Gastroesophageal sphincter (tissue), 3 donors: ENCODE measurements at regions not wholly inside any gene's neighbourhood (a gene's known extent, or its start where the extent isn't known, plus 50 kb on each side); places are given as distances from the start of the nearest gene placed in this dataset.

ENCODE experiments used
- CTCF ChIP-seq, 4 experiments: fragments of 200-600 bp in 2 of 4; fragments of 450-650 bp in 2 of 4; sonication (generic) in 1 of 4; IDR thresholded peaks; one replicate each; pipeline ENCODE4 v1.5.1; 2017 to 2019; ENCODE audit warnings: antibody characterized with exemption in 4 of 4, mild to moderate bottlenecking in 2 of 4, moderate library complexity in 2 of 4
- EP300 ChIP-seq: sonication (generic); formaldehyde crosslinking; IDR thresholded peaks from one replicate; pipeline ENCODE4 v1.6.1; 2017; ENCODE audit warnings: antibody characterized with exemption, mild to moderate bottlenecking
- POLR2A ChIP-seq, 2 donors: fragments of 450-650 bp; IDR thresholded peaks; one replicate each; pipeline ENCODE4 v1.6.1; 2017; ENCODE audit warnings: antibody characterized with exemption in 2 of 2, mild to moderate bottlenecking in 2 of 2, moderate library complexity in 1 of 2
- POLR2AphosphoS5 ChIP-seq: sonication (generic); formaldehyde crosslinking; IDR thresholded peaks from one replicate; pipeline ENCODE4 v1.6.1; 2017; ENCODE audit warnings: antibody characterized with exemption

GRCh38 chr10:109308971-109309370, 614.3 kb downstream of the XPNPEP1 start:
- TF ChIP-seq CTCF (IDR thresholded peaks at IDR 0.05) (no peak), POLR2A (IDR thresholded peaks at IDR 0.05) (no peak), POLR2AphosphoS5 (no peak), EP300 (no peak)
